K562 (cell line): ENCODE measurements at regions not wholly inside any gene's neighbourhood (a gene's known extent, or its start where the extent isn't known, plus 50 kb on each side); places are given as distances from the start of the nearest gene placed in this dataset.

Source experiments
- RAD21 ChIP-seq, 2 experiments: fragments of 250-450 bp in 1 of 2; fragments of 450-650 bp in 1 of 2; sonication (Bioruptor Pico) in 1 of 2; formaldehyde crosslinking in 1 of 2; IDR thresholded peaks in 1 of 2; conservative IDR thresholded peaks in 1 of 2; 2 replicates each; pipeline versions ENCODE4 v1.4.0 to v1.8.0; 2020 to 2022; ENCODE audit warnings: mild to moderate bottlenecking in 2 of 2, moderate library complexity in 1 of 2
- TEAD4 ChIP-seq, 2 experiments: sonication (generic) in 1 of 2; formaldehyde crosslinking in 1 of 2; IDR thresholded peaks; 2 replicates each; pipeline versions ENCODE4 v1.6.1 to v1.8.0; 2012 to 2022; ENCODE audit warnings: borderline replicate concordance in 1 of 2, inconsistent platforms in 1 of 2, low read length in 1 of 2, mild to moderate bottlenecking in 1 of 2, missing genetic modification reagents in 1 of 2

GRCh38 chr6:14464055-14464454 lies 346.5 kb downstream of the CD83 start:
- TF ChIP-seq RAD21 (CRISPR knock-in tag; conservative IDR thresholded peaks at IDR 0.05 in 1 of 2, IDR thresholded peaks at IDR 0.05 in 1 of 2) (peak; percentile 61 to 74), TEAD4 (IDR thresholded peaks at IDR 0.05; ENCODE audit: low read length) (no peak; the same call in 1 of the 2 replicates), TEAD4 (CRISPR knock-in tag; IDR thresholded peaks at IDR 0.05; ENCODE audit: borderline replicate concordance) (no peak)
